ENCODE measurements at regions not wholly inside any gene's neighbourhood (a gene's known extent, or its start where the extent isn't known, plus 50 kb on each side); places are given as distances from the start of the nearest gene placed in this dataset.

DNA sequence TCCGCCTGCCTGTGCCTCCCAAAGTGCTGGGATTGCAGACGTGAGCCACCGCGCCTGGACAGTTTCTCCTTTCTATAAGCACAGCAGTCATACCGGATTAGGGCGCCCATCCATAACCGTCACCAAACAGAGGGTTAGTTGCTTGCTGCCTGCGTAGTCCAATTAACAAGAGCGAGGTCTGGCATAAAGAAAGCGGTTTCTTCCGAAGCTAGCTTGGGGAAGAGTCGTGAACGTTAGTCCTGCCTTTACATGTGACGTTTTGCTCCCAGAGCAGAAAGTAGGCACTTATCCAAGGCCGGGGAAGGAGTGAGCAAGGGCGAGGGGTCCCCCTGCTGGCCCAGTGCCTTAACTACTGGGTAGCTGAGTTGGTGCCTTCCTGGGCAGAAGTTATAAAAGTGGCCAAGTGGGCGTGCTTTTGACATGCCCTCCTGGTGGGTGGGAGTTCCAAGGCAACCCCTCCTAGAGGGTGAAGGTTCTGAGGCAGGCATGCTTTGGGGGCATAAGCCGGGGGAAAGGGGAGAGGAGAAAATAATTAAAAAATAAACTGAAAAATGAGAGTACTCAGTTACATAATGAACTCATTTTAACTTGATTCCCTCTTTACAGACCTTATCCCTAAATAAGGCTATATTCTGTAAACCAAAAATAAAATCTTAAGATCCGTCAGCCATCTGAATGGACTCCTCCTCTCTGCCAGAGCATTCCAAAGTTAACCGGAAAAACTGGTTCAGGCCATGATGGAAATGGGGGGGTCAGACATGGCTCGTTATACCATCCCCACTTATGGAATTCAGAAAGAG lies 88.0 kb downstream of the FAM217A start:
- TF ChIP-seq, protein P1, sequence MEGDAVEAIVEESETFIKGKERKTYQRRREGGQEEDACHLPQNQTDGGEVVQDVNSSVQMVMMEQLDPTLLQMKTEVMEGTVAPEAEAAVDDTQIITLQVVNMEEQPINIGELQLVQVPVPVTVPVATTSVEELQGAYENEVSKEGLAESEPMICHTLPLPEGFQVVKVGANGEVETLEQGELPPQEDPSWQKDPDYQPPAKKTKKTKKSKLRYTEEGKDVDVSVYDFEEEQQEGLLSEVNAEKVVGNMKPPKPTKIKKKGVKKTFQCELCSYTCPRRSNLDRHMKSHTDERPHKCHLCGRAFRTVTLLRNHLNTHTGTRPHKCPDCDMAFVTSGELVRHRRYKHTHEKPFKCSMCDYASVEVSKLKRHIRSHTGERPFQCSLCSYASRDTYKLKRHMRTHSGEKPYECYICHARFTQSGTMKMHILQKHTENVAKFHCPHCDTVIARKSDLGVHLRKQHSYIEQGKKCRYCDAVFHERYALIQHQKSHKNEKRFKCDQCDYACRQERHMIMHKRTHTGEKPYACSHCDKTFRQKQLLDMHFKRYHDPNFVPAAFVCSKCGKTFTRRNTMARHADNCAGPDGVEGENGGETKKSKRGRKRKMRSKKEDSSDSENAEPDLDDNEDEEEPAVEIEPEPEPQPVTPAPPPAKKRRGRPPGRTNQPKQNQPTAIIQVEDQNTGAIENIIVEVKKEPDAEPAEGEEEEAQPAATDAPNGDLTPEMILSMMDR (IDR thresholded peaks at IDR 0.05) = peak; percentile 68 to 94 (median 87)
- Histone ChIP-seq H3K4me3 (peak overlapping the region in 9 of 10 donors; percentile 37 to 57 (median 53)), H3K36me3 (no peaks in the 10 kb centered on the region), H3K27me3 (no peaks in the 10 kb centered on the region), H3K9me3 (no peaks in the 10 kb centered on the region), H3K4me1 (peaks cover 0 to 25% (median 13%) of the 10 kb centered on the region in 9 donors), H3K27ac (peak overlapping the region in 8 of 10 donors; percentile 49 to 74 (median 66))
- intact Hi-C loops (cut with DNase I) = loop anchor here in 7 of 10 donors (1.0 to 10.0 kb wide), 7 partner anchors 136 to 716 kb away; partner anchors contain the start of gene FAM50B (in 1 of the 7)
- DNase-seq (peak; percentile 85 to 91), ATAC-seq (peak; percentile 85 to 97 (median 95))
- 11 to 17% methylated on average over 21 of the region's 21 CpGs for WGBS, 2 donors

DNA sequence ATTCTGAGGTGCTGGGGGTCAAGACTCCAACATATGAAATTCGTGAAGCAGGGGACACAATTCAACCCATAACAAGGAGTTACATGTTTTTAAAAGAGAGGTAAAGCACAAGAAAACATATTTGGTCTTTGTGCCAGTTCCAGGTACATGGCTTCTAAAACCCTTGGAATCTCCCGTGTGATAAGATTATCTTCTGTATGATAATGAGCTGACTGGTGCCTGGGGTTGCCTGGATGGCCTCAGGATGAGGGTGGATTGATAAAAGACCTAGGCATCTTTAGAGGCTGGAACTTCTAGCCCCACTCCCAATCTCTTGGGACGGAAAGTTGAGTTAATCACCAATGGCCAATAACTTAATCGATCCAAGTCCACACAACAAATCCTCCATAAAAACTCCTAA lies 87.0 kb downstream of the FAM217A start:
- H3K27ac ChIP-seq = no peak overlapping the region
- intact Hi-C loops (cut with DNase I) = loop anchor here in 6 of 10 donors (2.0 to 10.0 kb wide), 6 partner anchors 137 to 717 kb away; partner anchors contain the start of gene FAM50B (in 1 of the 6)
- no peaks in the 10 kb centered on the region for H3K9me3 ChIP-seq
- H3K36me3 ChIP-seq = no peaks in the 10 kb centered on the region
- ATAC-seq (no peak), DNase-seq (no peak)
- TF ChIP-seq, protein P1 (IDR thresholded peaks at IDR 0.05) = no peak
- no peak overlapping the region for H3K4me3 ChIP-seq
- peaks cover 0 to 22% (median 10%) of the 10 kb centered on the region in 9 donors for H3K4me1 ChIP-seq
- no peaks in the 10 kb centered on the region for H3K27me3 ChIP-seq
- WGBS, 2 donors = 77 to 83% methylated on average over 4 of the region's 4 CpGs

- Histone ChIP-seq H3K27ac (no peak overlapping the region), H3K36me3 (no peaks in the 10 kb centered on the region), H3K9me3 (no peaks in the 10 kb centered on the region), H3K27me3 (no peaks in the 10 kb centered on the region), H3K4me1 (peaks cover 0 to 14% (median 0%) of the 10 kb centered on the region in 9 donors), H3K4me3 (no peak overlapping the region)
- ATAC-seq (no peak), DNase-seq (no peak)
- intact Hi-C loops (cut with DNase I) = loop anchor here in 3 of 10 donors (10.0 kb wide), 2 partner anchors 142 to 722 kb away; no protein-coding TSS in a partner anchor
- 96 to 99% methylated on average over 4 of the region's 4 CpGs for WGBS, 2 donors
- TF ChIP-seq, protein P1 (IDR thresholded peaks at IDR 0.05) = no peak
These were observed 82.6 kb downstream of the FAM217A start for GRCh38 chr6:3996349-3996748.

DNA sequence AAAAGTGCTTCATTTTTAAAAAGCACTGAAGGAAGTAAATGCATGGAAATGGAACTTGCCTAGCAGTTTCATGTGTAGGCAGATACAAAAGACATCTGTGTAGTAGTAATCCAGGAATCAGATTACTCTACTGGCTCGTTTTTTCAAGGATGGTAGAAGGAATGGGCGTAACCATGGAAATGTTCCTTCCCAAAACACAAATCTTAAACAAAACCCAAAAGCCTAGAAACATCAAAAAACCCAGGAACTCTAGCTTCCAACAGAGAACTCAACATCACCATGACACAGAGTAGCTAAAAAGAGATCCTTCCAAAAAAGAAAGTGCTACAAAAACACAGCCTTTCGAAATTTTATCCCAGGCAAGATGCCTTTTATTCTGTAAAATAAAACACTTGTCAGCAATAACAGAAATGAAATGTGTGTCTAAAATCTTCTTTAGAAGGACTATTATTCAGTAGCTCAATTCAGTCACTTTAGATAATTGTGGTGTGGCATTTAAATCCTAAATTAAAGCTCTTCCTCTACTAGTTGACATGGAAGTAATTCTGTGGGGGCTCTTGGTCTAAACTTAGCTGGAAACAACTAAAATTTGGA lies 81.7 kb downstream of the FAM217A start:
- Histone ChIP-seq H3K4me1 (peaks cover 0 to 14% (median 0%) of the 10 kb centered on the region in 9 donors), H3K9me3 (no peaks in the 10 kb centered on the region), H3K4me3 (no peak overlapping the region), H3K36me3 (no peaks in the 10 kb centered on the region), H3K27me3 (no peaks in the 10 kb centered on the region), H3K27ac (peak overlapping the region in 1 of 10 donors; percentile 9)
- 65 to 71% methylated on average over 3 of the region's 3 CpGs for WGBS, 2 donors
- ATAC-seq (peak in 5 of 8 donors; percentile 31 to 58 (median 39)), DNase-seq (no peak)
- TF ChIP-seq, protein P1 (IDR thresholded peaks at IDR 0.05) = no peak
- intact Hi-C loops (cut with DNase I) = loop anchor here in 3 of 10 donors (10.0 kb wide), 2 partner anchors 142 to 722 kb away; no protein-coding TSS in a partner anchor

Data from heart right ventricle (tissue), 16 donors.